Thymus (tissue), 11 donors: ENCODE measurements at regions not wholly inside any gene's neighbourhood (a gene's known extent, or its start where the extent isn't known, plus 50 kb on each side); places are given as distances from the start of the nearest gene placed in this dataset.
"Not testable (repeated sequence)": the region's sequence is repeated elsewhere in the genome, so short reads cannot be mapped to it uniquely, and the experiment has no call there.

Experiments
- DNase-seq, 9 donors: peaks; one replicate each; pipeline ENCODE4 v3.0.0-alpha.2; 2013; ENCODE audit warnings: low spot score in 9 of 9, low read depth in 6 of 9, missing footprints in 1 of 9
- H3K27ac ChIP-seq, 2 donors: one replicate each; pipeline ENCODE4 v1.5.1; 2013; ENCODE audit warnings: control low read depth in 1 of 2, low read depth in 1 of 2, low read length in 1 of 2, mild to moderate bottlenecking in 1 of 2, moderate library complexity in 1 of 2
- H3K27me3 ChIP-seq, 2 donors: one replicate each; pipeline ENCODE4 v1.5.1; 2013; ENCODE audit warnings: low read length in 1 of 2; ENCODE audit not compliant: control insufficient read depth in 2 of 2, insufficient read depth in 1 of 2
- H3K36me3 ChIP-seq, 2 donors: one replicate each; pipeline ENCODE4 v1.5.1; 2013; ENCODE audit warnings: low read length in 1 of 2, mild to moderate bottlenecking in 1 of 2, moderate library complexity in 1 of 2; ENCODE audit not compliant: control insufficient read depth in 2 of 2, insufficient read depth in 2 of 2
- H3K4me1 ChIP-seq, 2 donors: one replicate each; pipeline ENCODE4 v1.5.1; 2013; ENCODE audit warnings: low read length in 2 of 2; ENCODE audit not compliant: control insufficient read depth in 2 of 2, insufficient read depth in 2 of 2
- H3K4me3 ChIP-seq, 2 donors: one replicate each; pipeline ENCODE4 v1.5.1; 2013; ENCODE audit warnings: low read length in 2 of 2, control low read depth in 1 of 2, mild to moderate bottlenecking in 1 of 2
- H3K9me3 ChIP-seq, 2 donors: one replicate each; pipeline ENCODE4 v1.5.1; 2013; ENCODE audit warnings: low read length in 1 of 2, mild to moderate bottlenecking in 1 of 2; ENCODE audit not compliant: control insufficient read depth in 2 of 2, insufficient read depth in 1 of 2
- WGBS: extraction: QIAGEN DNeasy Blood & Tissue Kit; methylation state at CpG from one replicate; pipeline ENCODE4 v1.1.7; 2013; 5-methylcytosine and 5-hydroxymethylcytosine counted together
- donor health status: healthy.

DNA sequence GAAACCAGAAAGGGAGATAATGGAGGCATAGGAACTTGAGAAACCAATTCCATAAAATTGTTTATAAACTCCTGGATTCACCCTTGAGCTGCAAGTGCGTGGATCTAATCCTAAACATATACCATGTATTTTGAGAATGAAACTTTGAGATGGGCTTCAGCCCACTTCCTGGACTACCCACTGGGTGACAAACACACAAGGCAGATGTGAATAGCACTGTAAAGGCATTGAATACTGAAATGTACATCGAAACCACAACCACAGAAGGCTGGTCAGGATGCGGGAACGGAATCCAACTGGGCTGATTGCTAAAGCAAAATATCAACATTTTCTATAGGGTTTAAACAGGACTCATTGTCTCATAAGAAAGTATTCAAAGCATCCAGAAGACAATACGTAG, 228.5 kb upstream of the ZEB2 start:
- no peak overlapping the region for H3K27ac ChIP-seq
- no peaks in the 10 kb centered on the region for H3K4me1 ChIP-seq
- peaks cover 0 to 6% of the 10 kb centered on the region in 2 donors for H3K9me3 ChIP-seq
- H3K36me3 ChIP-seq: no peaks in the 10 kb centered on the region
- H3K27me3 ChIP-seq: no peaks in the 10 kb centered on the region
- no peak for DNase-seq
- WGBS: 98% methylated on average over 5 of the region's 5 CpGs
- no peak overlapping the region for H3K4me3 ChIP-seq

DNA sequence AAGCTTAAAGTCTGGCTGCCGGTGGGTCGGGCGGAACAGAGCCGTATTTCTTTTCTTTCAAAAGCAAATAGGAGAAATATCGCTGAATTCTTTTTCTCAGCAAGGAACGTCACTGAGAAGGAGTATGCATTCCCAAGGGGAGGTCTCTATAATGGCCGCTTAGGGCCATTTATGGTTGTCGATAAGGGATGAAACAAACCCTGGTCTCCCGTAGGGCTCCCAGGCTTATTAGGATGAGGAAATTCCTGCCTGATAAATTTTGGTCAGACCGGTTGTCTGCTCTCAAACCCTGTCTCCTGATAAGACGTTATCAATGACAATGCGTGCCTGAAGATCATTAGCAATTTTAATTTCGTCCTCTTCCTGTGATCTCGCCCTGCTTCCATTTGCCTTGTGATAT, 227.7 kb upstream of the ZEB2 start:
- no peak overlapping the region for H3K27ac ChIP-seq
- WGBS: 98% methylated on average over 14 of the region's 14 CpGs

DNA sequence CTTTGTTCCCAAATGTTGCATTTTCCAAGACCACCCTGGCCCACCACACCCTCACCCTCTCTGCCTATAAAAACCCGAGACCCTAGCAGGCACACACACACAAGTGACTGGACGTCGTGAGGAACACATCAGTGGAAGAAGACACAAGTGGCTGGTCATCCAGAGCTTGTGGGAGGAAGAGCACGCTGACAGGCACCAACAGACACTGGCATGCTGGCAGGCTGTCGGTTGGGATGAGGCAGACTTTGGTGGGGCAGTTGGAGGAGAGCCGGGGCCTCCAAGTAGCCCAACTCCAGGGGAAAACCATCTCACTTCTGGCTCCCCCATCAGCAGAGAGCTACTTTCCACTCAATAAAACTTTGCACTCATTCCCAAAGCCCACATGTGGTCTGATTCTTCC, 225.5 kb upstream of the ZEB2 start:
- no peaks in the 10 kb centered on the region for H3K27me3 ChIP-seq
- no peaks in the 10 kb centered on the region for H3K36me3 ChIP-seq
- DNase-seq: no peak
- H3K4me1 ChIP-seq: no peaks in the 10 kb centered on the region
- peaks cover 0 to 6% of the 10 kb centered on the region in 2 donors for H3K9me3 ChIP-seq
- H3K4me3 ChIP-seq: no peak overlapping the region
- H3K27ac ChIP-seq: no peak overlapping the region
- over 99% methylated on average over 6 of the region's 6 CpGs for WGBS

More for the DNA sequence above, 227.7 kb upstream of the ZEB2 start:
- H3K4me1 ChIP-seq: no peaks in the 10 kb centered on the region
- H3K4me3 ChIP-seq: no peak overlapping the region
- H3K9me3 ChIP-seq: peaks cover 0 to 6% of the 10 kb centered on the region in 2 donors
- H3K36me3 ChIP-seq: no peaks in the 10 kb centered on the region
- no peaks in the 10 kb centered on the region for H3K27me3 ChIP-seq
- no peak for DNase-seq

DNA sequence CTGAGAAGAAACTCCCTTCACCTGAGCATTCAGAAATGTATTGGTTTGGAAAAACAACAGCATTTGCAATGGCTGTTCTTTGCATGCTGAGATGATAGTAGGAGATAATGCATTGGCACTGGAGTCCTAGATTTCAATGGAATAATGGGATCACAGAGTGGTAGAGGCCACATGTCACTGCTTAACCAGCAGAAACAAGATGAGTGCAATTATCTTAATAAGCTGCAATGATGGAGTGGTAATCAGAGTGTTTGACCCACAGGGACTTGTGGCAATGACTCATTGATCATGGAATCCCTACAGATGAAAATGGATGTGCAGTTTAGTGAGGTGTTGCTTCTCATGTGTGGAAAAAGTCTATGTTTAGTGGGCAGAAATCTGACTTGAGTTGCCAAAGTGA, 218.8 kb upstream of the ZEB2 start:
- no peaks in the 10 kb centered on the region for H3K27me3 ChIP-seq
- H3K36me3 ChIP-seq: no peaks in the 10 kb centered on the region
- no peak overlapping the region for H3K27ac ChIP-seq
- DNase-seq: no peak
- H3K9me3 ChIP-seq: no peaks in the 10 kb centered on the region
- H3K4me3 ChIP-seq: no peak overlapping the region
- H3K4me1 ChIP-seq: no peaks in the 10 kb centered on the region

DNA sequence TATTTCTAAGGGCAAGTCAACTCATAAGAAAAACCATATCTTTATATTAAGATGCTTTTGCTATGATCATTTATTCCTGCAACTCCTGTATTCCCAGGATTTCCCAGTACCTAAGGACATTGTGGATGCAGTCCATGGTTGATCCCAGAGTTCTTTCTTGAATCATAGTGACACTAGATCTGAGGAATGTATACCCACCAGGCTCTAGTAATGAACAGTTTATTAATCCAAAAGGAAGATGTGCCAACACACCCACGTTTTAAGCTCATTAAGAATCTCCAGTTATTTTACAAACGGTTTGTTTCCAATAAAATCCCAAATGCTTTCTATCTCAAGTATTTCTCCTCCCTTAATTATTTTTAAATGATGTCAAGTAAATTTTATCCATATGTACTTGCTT, 210.8 kb upstream of the ZEB2 start:
- Histone ChIP-seq H3K27me3 (no peaks in the 10 kb centered on the region), H3K4me1 (no peaks in the 10 kb centered on the region), H3K27ac (no peak overlapping the region), H3K4me3 (no peak overlapping the region), H3K9me3 (no peaks in the 10 kb centered on the region), H3K36me3 (no peaks in the 10 kb centered on the region)
- 92% methylated on average over 2 of the region's 2 CpGs for WGBS
- DNase-seq: no peak

DNA sequence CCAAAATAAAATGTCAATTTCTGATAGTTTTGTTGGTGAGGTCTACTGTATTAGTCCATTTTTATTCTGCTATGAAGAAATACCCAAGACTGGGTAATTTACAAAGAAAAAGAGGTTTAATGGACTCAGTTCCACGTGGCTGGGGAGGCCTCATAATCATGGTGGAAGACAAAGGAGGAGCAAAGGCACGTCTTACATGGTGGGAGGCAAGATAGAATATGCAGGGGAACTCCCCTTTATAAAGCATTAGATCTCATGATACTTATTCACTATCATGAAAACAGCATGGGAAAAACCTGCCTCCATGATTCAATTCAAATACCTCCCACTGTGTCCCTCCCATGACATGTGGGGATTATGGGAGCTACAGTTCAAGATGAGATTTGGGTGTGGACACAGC, 204.5 kb upstream of the ZEB2 start:
- DNase-seq, H3K36me3 ChIP-seq, H3K9me3 ChIP-seq, H3K27me3 ChIP-seq, H3K27ac ChIP-seq, H3K4me3 ChIP-seq, H3K4me1 ChIP-seq: not testable (repeated sequence)
- 94% methylated on average over 2 of the region's 2 CpGs for WGBS

DNA sequence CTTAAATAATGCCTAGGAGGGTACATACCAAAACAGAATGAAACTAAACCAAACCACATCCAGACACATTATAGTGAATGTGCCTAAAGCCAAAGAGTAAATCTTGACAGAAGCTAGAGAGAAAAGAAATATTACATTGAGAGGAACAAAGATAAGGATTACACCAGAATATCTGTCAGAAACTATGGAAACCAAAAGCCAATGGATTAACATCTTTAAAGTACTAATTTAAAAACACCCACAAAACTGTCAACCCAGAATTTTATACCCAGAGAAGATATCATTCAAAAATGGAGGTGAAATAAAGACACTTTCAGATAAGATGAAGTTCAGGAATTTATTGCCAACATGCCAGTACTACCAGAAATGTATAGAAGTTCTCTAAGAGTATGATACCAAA, 198.5 kb upstream of the ZEB2 start:
- no peak for DNase-seq

DNA sequence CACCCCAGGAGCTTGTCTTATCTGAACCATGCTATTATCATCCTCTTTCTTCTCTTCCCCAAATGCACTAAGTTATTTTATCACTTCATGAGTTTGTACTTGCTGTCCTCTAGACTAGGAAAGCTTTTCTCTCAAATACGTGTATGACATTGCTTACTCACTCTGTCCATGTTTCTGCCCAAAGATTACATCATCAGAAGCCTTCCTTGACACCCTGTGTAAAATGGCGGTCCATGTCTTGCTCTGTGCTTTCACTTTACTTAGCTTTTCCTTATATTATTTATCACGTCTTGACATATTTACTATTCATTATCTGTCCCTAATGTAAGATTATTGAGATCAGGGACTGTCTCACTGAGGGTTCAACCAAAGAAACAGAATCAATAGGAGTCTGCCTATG, 196.1 kb upstream of the ZEB2 start:
- 94% methylated on average over 3 of the region's 3 CpGs for WGBS
- DNase-seq: no peak
- Histone ChIP-seq H3K4me1 (no peaks in the 10 kb centered on the region), H3K27ac (no peak overlapping the region), H3K36me3 (no peaks in the 10 kb centered on the region), H3K27me3 (no peaks in the 10 kb centered on the region), H3K4me3 (no peak overlapping the region), H3K9me3 (no peaks in the 10 kb centered on the region)

More for the DNA sequence above, 198.5 kb upstream of the ZEB2 start:
- Histone ChIP-seq H3K9me3 (no peaks in the 10 kb centered on the region), H3K4me1 (no peaks in the 10 kb centered on the region), H3K36me3 (no peaks in the 10 kb centered on the region), H3K27me3 (no peaks in the 10 kb centered on the region), H3K27ac (no peak overlapping the region), H3K4me3 (no peak overlapping the region)

DNA sequence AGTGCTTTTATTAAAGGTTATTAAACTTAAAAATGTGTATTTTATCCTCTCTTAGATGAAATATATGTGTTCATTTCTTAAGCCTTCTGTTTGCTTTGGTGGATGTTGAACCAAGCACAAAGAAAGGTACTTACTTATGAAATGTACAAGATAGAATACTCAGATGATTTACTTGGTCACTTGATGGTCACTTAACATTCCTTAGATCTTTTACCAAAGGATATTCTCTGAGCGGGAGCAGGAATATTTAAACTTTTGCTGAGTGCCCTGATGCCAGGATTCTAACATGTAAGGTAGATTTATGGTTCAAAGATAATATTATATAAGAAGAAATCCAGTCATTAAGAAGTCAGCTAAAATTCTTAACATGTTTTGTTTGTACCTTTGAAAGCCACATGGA, 193.5 kb upstream of the ZEB2 start:
- no peak overlapping the region for H3K27ac ChIP-seq
- 96% methylated on average over 1 of the region's 1 CpG for WGBS
- DNase-seq: no peak

DNA sequence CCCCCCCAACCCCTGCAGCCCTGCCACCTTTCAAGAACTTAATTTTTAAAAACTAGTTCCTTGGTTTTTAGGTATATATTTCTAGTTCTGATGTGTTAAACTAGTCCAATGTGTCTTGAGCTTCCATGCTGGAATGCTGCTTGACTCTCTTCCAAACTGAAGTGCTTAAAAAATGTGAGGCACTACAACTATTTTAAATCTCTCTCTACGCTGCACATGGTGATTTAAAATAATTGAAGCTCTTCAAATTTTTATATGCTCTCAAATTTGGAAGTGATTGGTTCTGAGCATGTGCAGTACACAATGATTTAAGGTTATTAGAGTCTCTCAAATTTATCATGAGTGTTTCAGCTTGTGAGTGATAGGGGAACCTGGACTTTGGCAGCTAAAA, 192.6 kb upstream of the ZEB2 start:
- no peak for DNase-seq
- Histone ChIP-seq H3K27ac (no peak overlapping the region), H3K36me3 (no peaks in the 10 kb centered on the region), H3K4me3 (no peak overlapping the region), H3K27me3 (no peaks in the 10 kb centered on the region), H3K9me3 (no peaks in the 10 kb centered on the region), H3K4me1 (no peaks in the 10 kb centered on the region)
- 94% methylated on average over 1 of the region's 1 CpG for WGBS

More for the DNA sequence above, 193.5 kb upstream of the ZEB2 start:
- Histone ChIP-seq H3K4me3 (no peak overlapping the region), H3K4me1 (no peaks in the 10 kb centered on the region), H3K9me3 (no peaks in the 10 kb centered on the region), H3K36me3 (no peaks in the 10 kb centered on the region), H3K27me3 (no peaks in the 10 kb centered on the region)
